Neural progenitor cell (in vitro differentiated cells): ENCODE measurements at regions not wholly inside any gene's neighbourhood (a gene's known extent, or its start where the extent isn't known, plus 50 kb on each side); places are given as distances from the start of the nearest gene placed in this dataset.

Experiments used
- DNase-seq: peaks from one replicate; pipeline ENCODE4 v3.0.0-alpha.2; 2016; ENCODE audit warnings: low spot score
- H2AFZ ChIP-seq: fragments of 200-600 bp; sonication (generic); replicated peaks from 2 replicates; pipeline ENCODE4 v1.6.1; 2016; ENCODE audit warnings: antibody characterized with exemption
- H3F3A ChIP-seq: fragments of 200-600 bp; sonication (generic); 2 replicates; pipeline ENCODE4 v1.6.1; 2016; ENCODE audit warnings: antibody characterized with exemption, low read depth
- H3K27ac ChIP-seq: fragments of 200-600 bp; sonication (generic); 2 replicates; pipeline ENCODE4 v1.5.1; 2016; ENCODE audit warnings: mild to moderate bottlenecking
- H3K27me3 ChIP-seq: fragments of 200-600 bp; sonication (generic); 2 replicates; pipeline ENCODE4 v1.6.1; 2016; ENCODE audit warnings: mild to moderate bottlenecking, moderate library complexity
- H3K36me3 ChIP-seq: fragments of 200-600 bp; sonication (generic); 2 replicates; pipeline ENCODE4 v1.5.1; 2016
- H3K4me1 ChIP-seq: fragments of 200-600 bp; sonication (generic); 2 replicates; pipeline ENCODE4 v1.6.1; 2016; ENCODE audit warnings: mixed run types
- H3K4me2 ChIP-seq: fragments of 200-600 bp; sonication (generic); 2 replicates; pipeline ENCODE4 v1.6.1; 2016
- H3K4me3 ChIP-seq: fragments of 200-600 bp; sonication (generic); 2 replicates; pipeline ENCODE4 v1.5.1; 2016
- H3K79me2 ChIP-seq: fragments of 200-600 bp; sonication (generic); 2 replicates; pipeline ENCODE4 v1.6.1; 2016; ENCODE audit warnings: low read depth
- H3K9ac ChIP-seq: fragments of 200-600 bp; sonication (generic); 2 replicates; pipeline ENCODE4 v1.6.1; 2016
- H3K9me3 ChIP-seq: fragments of 200-600 bp; sonication (generic); 2 replicates; pipeline ENCODE4 v1.5.1; 2016; ENCODE audit warnings: low read depth
- H4K20me1 ChIP-seq: fragments of 200-600 bp; sonication (generic); 2 replicates; pipeline ENCODE4 v1.6.1; 2016; ENCODE audit warnings: low read depth
- H3K27ac Mint-ChIP-seq: 3 replicates; pipeline ENCODE4 v1.8.0; 2021; ENCODE audit warnings: mixed read lengths
- H3K27me3 Mint-ChIP-seq: 2 replicates; pipeline ENCODE4 v1.8.0; 2022; ENCODE audit warnings: low read depth, mild to moderate bottlenecking, inconsistent platforms, moderate library complexity, mixed read lengths; ENCODE audit not compliant: insufficient read depth
- H3K36me3 Mint-ChIP-seq: 3 replicates; pipeline ENCODE4 v1.8.0; 2021; ENCODE audit warnings: mixed read lengths
- H3K4me1 Mint-ChIP-seq: 3 replicates; pipeline ENCODE4 v1.8.0; 2021; ENCODE audit warnings: mixed read lengths
- H3K4me3 Mint-ChIP-seq: 3 replicates; pipeline ENCODE4 v1.8.0; 2021; ENCODE audit warnings: mild to moderate bottlenecking, moderate library complexity, mixed read lengths
- H3K9me3 Mint-ChIP-seq: 3 replicates; pipeline ENCODE4 v1.8.0; 2020; ENCODE audit warnings: mixed read lengths
- EZH2 ChIP-seq: fragments of 200-600 bp; sonication (generic); IDR thresholded peaks from 2 replicates; pipeline ENCODE4 v1.6.1; 2017; ENCODE audit warnings: antibody characterized with exemption, mild to moderate bottlenecking, moderate library complexity
- EZH2phosphoT487 ChIP-seq: fragments of 200-600 bp; sonication (generic); IDR thresholded peaks from 2 replicates; pipeline ENCODE4 v1.6.1; 2017; ENCODE audit warnings: antibody characterized with exemption
- TF ChIP-seq, protein P1 (sequence below): fragments of 200-600 bp; sonication (generic); IDR thresholded peaks from 2 replicates; pipeline ENCODE4 v1.5.1; 2017; ENCODE audit warnings: antibody characterized with exemption, mild to moderate bottlenecking

GRCh38 chr5:56434986-56435385 lies 201.9 kb upstream of the ANKRD55 start:
- no peaks in the 10 kb centered on the region for H3F3A ChIP-seq
- H3K4me2 ChIP-seq = no peak overlapping the region
- Mint-ChIP-seq H3K9me3 (peaks cover 4% of the 10 kb centered on the region), H3K4me1 (peaks cover 2% of the 10 kb centered on the region), H3K4me3 (no peak overlapping the region), H3K27me3 (no peaks in the 10 kb centered on the region), H3K27ac (no peak overlapping the region), H3K36me3 (no peaks in the 10 kb centered on the region)
- no peaks in the 10 kb centered on the region for H3K36me3 ChIP-seq
- no peak for DNase-seq
- H3K27ac ChIP-seq = no peak overlapping the region
- no peaks in the 10 kb centered on the region for H3K79me2 ChIP-seq
- no peak overlapping the region for H3K9ac ChIP-seq
- TF ChIP-seq, protein P1, sequence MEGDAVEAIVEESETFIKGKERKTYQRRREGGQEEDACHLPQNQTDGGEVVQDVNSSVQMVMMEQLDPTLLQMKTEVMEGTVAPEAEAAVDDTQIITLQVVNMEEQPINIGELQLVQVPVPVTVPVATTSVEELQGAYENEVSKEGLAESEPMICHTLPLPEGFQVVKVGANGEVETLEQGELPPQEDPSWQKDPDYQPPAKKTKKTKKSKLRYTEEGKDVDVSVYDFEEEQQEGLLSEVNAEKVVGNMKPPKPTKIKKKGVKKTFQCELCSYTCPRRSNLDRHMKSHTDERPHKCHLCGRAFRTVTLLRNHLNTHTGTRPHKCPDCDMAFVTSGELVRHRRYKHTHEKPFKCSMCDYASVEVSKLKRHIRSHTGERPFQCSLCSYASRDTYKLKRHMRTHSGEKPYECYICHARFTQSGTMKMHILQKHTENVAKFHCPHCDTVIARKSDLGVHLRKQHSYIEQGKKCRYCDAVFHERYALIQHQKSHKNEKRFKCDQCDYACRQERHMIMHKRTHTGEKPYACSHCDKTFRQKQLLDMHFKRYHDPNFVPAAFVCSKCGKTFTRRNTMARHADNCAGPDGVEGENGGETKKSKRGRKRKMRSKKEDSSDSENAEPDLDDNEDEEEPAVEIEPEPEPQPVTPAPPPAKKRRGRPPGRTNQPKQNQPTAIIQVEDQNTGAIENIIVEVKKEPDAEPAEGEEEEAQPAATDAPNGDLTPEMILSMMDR = no peak
- no peak for TF ChIP-seq EZH2phosphoT487
- TF ChIP-seq EZH2 = no peak
- H3K4me1 ChIP-seq = no peaks in the 10 kb centered on the region
- no peak overlapping the region for H2AFZ ChIP-seq
- no peaks in the 10 kb centered on the region for H3K27me3 ChIP-seq
- no peaks in the 10 kb centered on the region for H4K20me1 ChIP-seq
- no peak overlapping the region for H3K4me3 ChIP-seq
- no peaks in the 10 kb centered on the region for H3K9me3 ChIP-seq

DNA sequence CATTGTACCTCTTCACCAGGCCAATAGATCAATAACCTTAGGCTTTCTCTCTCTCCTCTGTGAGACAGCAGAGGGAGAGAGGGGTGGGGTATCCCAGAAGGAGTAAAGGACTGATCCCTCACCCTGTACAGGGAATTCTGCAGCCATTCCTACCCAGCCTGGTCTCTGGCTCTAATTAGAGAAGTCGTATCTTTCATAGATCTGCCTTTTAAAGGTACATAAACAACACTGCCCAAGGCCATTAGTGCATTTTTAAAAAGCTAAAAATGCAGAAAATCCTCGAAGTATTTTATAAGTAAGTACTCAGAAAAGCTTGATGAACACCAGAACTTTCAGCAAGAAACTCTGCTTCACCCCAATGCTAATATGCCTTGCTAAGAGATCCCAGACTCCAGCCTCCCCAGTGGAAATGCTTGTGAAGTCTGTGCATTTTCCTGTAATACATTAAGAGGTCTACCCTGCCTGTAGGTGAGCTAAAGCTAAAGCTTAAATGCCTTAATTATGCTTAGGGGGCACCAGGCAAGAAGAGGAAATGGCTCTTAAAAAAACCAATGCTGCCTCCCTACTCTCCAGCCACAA lies 200.0 kb upstream of the ANKRD55 start:
- peaks cover 4% of the 10 kb centered on the region for H3K9me3 Mint-ChIP-seq
- no peak overlapping the region for H3K4me2 ChIP-seq
- H3K36me3 Mint-ChIP-seq = no peaks in the 10 kb centered on the region
- no peaks in the 10 kb centered on the region for H3F3A ChIP-seq
- no peaks in the 10 kb centered on the region for H3K4me1 ChIP-seq
- no peak overlapping the region for H3K4me3 Mint-ChIP-seq
- TF ChIP-seq EZH2 = no peak
- TF ChIP-seq EZH2phosphoT487 = no peak
- TF ChIP-seq, protein P1 = no peak
- DNase-seq = no peak
- H2AFZ ChIP-seq = no peak overlapping the region
- H3K4me3 ChIP-seq = no peak overlapping the region
- H3K9me3 ChIP-seq = no peaks in the 10 kb centered on the region
- H3K27me3 ChIP-seq = no peaks in the 10 kb centered on the region
- no peaks in the 10 kb centered on the region for H3K79me2 ChIP-seq
- H4K20me1 ChIP-seq = no peaks in the 10 kb centered on the region
- no peaks in the 10 kb centered on the region for H3K27me3 Mint-ChIP-seq
- H3K36me3 ChIP-seq = no peaks in the 10 kb centered on the region
- no peaks in the 10 kb centered on the region for H3K4me1 Mint-ChIP-seq
- no peak overlapping the region for H3K27ac ChIP-seq
- H3K27ac Mint-ChIP-seq = no peak overlapping the region
- H3K9ac ChIP-seq = no peak overlapping the region

DNA sequence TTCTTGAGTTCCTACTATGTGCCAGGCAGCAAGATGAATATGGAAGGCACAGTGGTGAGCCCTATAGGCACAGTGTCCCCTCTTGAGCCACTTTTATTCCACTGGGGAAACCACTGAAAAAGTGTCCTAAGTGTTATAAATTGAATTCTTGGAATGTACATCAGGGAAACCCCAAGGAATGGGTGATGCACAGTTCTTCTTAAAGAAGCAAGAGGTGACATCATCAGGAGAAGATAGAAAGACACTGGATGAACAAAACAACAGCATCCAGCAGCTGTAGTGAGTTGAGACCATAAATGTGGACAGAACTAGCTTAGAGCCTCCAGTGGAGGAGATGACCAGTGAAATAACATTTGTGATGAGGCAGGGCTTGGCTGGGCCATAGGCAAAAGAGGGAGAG lies 199.2 kb upstream of the ANKRD55 start:
- Histone ChIP-seq H3K4me2 (no peak overlapping the region), H3K36me3 (no peaks in the 10 kb centered on the region), H3K9me3 (no peaks in the 10 kb centered on the region), H3K4me1 (no peaks in the 10 kb centered on the region), H3K27ac (no peak overlapping the region), H3K27me3 (no peaks in the 10 kb centered on the region), H4K20me1 (no peaks in the 10 kb centered on the region), H3F3A (no peaks in the 10 kb centered on the region), H2AFZ (no peak overlapping the region), H3K4me3 (no peak overlapping the region), H3K79me2 (no peaks in the 10 kb centered on the region), H3K9ac (no peak overlapping the region)
- H3K9me3 Mint-ChIP-seq = peaks cover 4% of the 10 kb centered on the region
- no peak overlapping the region for H3K27ac Mint-ChIP-seq
- no peaks in the 10 kb centered on the region for H3K4me1 Mint-ChIP-seq
- no peaks in the 10 kb centered on the region for H3K36me3 Mint-ChIP-seq
- TF ChIP-seq EZH2 (no peak), EZH2phosphoT487 (no peak)
- TF ChIP-seq, protein P1 = no peak
- no peak overlapping the region for H3K4me3 Mint-ChIP-seq
- no peak for DNase-seq
- H3K27me3 Mint-ChIP-seq = peaks cover 2% of the 10 kb centered on the region
